Skeletal muscle tissue (tissue), 3 donors: ENCODE measurements at regions not wholly inside any gene's neighbourhood (a gene's known extent, or its start where the extent isn't known, plus 50 kb on each side); places are given as distances from the start of the nearest gene placed in this dataset.
"Not testable (repeated sequence)": the region's sequence is repeated elsewhere in the genome, so short reads cannot be mapped to it uniquely, and the experiment has no call there.

Experiments
- H3K27ac ChIP-seq: one replicate; pipeline ENCODE4 v1.7.0; 2013; ENCODE audit warnings: mild to moderate bottlenecking, low read depth, low read length, inconsistent platforms
- H3K27me3 ChIP-seq, 3 donors: one replicate each; pipeline ENCODE4 v1.7.0; 2013; ENCODE audit warnings: low read length in 3 of 3; ENCODE audit not compliant: control insufficient read depth in 3 of 3, insufficient read depth in 3 of 3
- H3K36me3 ChIP-seq, 3 donors: one replicate each; pipeline ENCODE4 v1.7.0; 2013; ENCODE audit warnings: low read length in 3 of 3; ENCODE audit not compliant: control insufficient read depth in 3 of 3, insufficient read depth in 3 of 3
- H3K4me1 ChIP-seq, 3 donors: one replicate each; pipeline ENCODE4 v1.7.0; 2013; ENCODE audit warnings: low read length in 3 of 3, mild to moderate bottlenecking in 3 of 3; ENCODE audit not compliant: control insufficient read depth in 3 of 3, insufficient read depth in 3 of 3
- H3K4me3 ChIP-seq, 3 donors: one replicate each; pipeline ENCODE4 v1.7.0; 2013; ENCODE audit warnings: low read length in 3 of 3
- H3K9ac ChIP-seq, 3 donors: one replicate each; pipeline ENCODE4 v1.7.0; 2013; ENCODE audit warnings: low read length in 3 of 3, mild to moderate bottlenecking in 3 of 3, moderate library complexity in 2 of 3, low read depth in 1 of 3
- H3K9me3 ChIP-seq, 3 donors: one replicate each; pipeline ENCODE4 v1.7.0; 2013; ENCODE audit warnings: low read length in 3 of 3; ENCODE audit not compliant: control insufficient read depth in 3 of 3
- donor health status: Osteomylitis.

DNA sequence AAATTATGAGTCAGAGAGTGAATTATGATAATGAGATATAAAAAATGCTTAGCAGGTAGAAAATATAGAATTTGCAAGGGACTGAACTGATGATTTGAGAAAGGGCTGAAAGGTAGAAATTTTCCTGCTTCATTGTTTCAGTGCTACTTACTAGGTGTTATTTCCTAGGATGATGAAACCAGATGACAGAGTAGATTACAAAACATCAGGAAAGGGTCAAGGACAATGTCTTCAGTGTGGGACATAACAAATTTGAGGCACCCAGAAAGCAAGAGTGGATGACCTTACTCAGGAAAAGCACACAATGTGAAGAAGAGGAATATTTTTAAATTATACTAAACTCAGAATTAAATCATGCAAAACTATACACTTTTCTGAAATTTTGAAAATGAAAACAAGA is 102.1 kb downstream of the SHCBP1 start:
- Histone ChIP-seq H3K9ac (no peak overlapping the region), H3K36me3 (no peaks in the 10 kb centered on the region), H3K9me3 (no peaks in the 10 kb centered on the region), H3K4me1 (no peaks in the 10 kb centered on the region), H3K4me3 (no peak overlapping the region), H3K27me3 (no peaks in the 10 kb centered on the region), H3K27ac (no peak overlapping the region)

DNA sequence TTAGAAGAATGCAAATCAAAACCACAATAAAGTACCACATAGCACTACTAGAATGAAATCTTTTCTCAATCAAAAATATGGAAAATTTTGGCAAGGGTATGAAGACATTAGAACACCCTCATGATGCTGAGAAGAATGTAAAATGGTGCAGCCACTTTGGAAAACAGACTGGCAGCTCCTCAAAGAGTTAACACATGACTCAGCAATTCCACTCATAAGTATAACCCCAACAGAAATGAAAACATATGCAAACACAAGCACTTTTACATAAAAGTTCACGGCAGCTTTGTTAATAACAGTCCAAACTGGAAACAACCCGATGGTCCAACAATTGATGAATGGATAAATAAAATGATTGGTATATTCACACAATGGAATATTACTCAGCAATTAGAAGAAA is 124.5 kb downstream of the SHCBP1 start:
- Histone ChIP-seq H3K27ac (no peak overlapping the region), H3K9ac (no peak overlapping the region), H3K4me1 (no peaks in the 10 kb centered on the region), H3K4me3 (no peak overlapping the region), H3K36me3 (no peaks in the 10 kb centered on the region), H3K27me3 (no peaks in the 10 kb centered on the region), H3K9me3 (no peaks in the 10 kb centered on the region)

DNA sequence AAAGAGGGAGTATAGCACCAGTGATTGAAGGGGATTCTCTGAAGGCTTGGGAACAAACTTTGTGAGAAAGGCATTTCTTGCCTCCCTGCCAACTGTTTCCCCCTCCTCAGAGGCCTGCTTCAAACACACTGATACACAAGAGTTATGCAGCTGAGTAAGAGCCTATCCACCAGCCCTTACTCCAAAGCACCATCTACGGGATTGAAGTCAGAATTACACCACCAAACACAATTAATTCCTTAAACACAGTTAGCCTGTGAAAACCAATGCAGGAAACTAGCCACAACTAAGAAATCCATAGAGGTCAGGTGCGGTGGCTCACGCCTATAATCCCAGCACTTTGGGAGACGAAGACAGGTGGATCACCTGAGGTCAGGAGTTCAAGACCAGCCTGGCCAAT is 138.3 kb downstream of the SHCBP1 start:
- Histone ChIP-seq H3K9me3 (peaks cover 0 to 2% (median 0%) of the 10 kb centered on the region in 3 donors), H3K27ac (no peak overlapping the region), H3K27me3 (no peaks in the 10 kb centered on the region), H3K9ac (no peak overlapping the region), H3K4me1 (no peaks in the 10 kb centered on the region), H3K36me3 (no peaks in the 10 kb centered on the region), H3K4me3 (no peak overlapping the region)

DNA sequence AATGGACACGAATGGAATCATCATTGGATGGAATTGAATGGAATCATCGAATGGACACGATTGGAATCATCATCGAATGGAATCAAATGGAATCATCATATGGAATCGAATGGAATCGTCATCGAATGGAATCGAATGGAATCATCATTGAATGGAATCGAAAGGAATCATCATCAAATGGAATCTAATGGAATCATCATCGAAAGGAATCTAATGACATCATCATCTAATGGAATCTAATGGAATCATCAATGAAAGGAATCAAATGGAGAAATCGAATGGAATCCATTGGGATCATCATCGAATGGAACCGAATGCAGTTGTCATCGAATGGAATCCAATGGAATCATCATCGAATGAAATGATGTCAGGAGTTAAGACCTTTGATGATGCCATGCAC is 154.9 kb downstream of the SHCBP1 start:
- Histone ChIP-seq H3K27ac (no peak overlapping the region), H3K27me3 (no peaks in the 10 kb centered on the region), H3K9me3 (peaks cover 0 to 21% (median 6%) of the 10 kb centered on the region in 3 donors), H3K4me1 (no peaks in the 10 kb centered on the region), H3K36me3 (no peaks in the 10 kb centered on the region), H3K9ac (no peak overlapping the region), H3K4me3 (no peak overlapping the region)

DNA sequence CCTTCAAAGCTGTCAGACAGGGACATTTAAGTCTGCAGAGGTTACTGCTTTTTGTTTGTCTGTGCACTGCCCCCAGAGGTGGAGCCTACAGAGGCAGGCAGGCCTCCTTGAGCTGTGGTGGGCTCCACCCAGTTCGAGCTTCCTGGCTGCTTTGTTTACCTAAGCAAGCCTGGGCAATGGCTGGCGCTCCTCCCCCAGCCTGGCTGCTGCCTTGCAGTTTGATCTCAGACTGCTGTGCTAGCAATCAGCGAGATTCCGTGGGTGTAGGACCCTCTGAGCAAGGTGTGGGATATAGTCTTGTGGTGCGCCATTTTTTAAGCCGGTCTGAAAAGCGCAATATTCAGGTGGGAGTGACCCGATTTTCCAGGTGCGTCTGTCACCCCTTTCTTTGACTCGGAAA is 166.4 kb downstream of the SHCBP1 start:
- not testable (repeated sequence) for H3K36me3 ChIP-seq, H3K27ac ChIP-seq, H3K4me1 ChIP-seq, H3K27me3 ChIP-seq, H3K4me3 ChIP-seq, H3K9me3 ChIP-seq, H3K9ac ChIP-seq

DNA sequence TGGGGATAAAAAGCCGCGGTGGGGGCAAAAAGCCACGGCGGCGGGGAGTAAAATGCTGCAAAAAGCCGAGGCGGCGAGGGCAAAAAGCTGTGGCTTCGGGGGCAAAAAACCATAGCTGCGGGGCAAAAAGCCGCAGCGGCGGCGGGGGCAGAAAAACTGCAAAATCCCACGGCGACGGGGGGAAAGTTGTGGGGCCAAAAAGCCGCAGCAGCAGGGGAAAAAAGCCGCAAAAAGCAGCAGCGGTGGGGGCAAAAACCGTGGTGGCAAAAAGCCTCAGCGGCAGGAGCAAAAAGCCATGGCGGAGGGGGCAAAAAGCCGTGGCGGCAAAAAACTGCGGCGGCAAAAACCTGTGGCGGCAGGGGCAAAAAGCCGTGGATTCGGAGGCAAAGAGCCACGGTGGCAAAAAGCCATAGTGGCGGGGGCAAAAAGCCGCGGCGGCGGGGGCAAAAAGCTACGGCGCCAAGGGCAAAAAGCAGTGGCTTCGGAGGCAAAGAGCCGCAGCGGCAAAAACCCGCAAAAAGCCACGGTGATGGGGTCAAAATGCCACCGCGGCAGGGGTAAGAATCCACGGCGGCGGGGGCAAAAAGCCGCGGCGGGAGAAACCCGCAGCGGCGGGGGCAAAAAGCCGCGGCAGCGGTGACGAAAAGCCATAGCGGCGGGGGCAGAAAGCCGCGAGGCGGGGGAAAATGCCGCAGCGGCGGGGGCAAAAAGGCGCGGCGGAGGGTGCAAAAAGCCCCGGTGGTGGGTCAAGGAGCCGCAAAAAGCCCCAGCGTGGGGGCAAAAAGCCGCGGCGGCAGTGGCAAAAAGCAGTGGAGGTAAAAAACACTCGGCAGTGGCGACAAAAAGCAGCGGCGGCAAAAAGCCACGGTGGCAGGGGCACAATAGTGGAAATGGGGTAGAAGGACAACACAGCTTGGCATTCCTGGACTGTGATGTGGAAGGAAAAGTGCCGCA is 192.8 kb downstream of the SHCBP1 start:
- Histone ChIP-seq H3K4me1 (no peaks in the 10 kb centered on the region), H3K9ac (no peak overlapping the region), H3K27me3 (no peaks in the 10 kb centered on the region), H3K4me3 (no peak overlapping the region), H3K9me3 (no peaks in the 10 kb centered on the region), H3K36me3 (no peaks in the 10 kb centered on the region), H3K27ac (no peak overlapping the region)

DNA sequence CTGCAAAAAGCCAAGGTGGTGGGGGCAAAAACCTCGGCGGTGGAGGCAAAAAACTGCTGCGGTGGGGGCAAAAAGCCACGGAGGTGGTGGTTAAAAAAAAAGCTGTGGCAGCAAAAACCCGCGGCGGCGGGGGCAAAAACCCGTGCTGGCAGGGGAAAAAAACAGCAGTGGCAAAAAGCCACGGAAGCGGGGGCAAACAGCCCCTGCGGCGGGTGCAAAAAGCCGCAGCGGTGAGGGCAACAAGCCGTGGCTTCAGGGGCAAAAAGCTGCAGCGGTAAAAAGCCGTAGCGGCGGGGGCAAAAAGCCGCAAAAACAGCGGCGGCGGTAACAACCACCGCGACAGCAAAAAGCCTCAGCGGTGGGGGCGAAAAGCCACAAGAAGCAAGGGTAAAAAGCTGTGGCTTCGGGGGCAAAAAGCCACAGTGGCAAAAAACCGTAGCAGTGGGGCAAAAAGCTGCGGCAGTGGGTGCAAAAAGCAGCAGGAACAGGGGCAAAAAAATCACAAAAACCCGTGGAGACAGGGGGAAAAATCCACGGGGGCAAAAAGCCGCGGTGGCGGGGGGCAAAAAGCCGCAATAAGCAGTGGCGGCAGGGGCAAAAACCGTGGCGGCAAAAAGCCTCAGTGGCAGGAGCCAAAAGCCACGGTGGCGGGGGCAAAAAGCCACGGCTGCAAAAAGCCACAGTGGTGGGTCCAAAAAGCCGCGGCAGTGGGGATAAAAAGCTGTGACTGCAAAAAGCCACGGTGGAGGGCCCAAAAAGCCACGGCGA is 193.7 kb downstream of the SHCBP1 start:
- H3K27ac ChIP-seq = no peak overlapping the region
- peaks cover 0 to under 1% (median 0%) of the 10 kb centered on the region in 3 donors for H3K9me3 ChIP-seq
- H3K36me3 ChIP-seq = no peaks in the 10 kb centered on the region
- H3K9ac ChIP-seq = no peak overlapping the region
- no peak overlapping the region for H3K4me3 ChIP-seq
- no peaks in the 10 kb centered on the region for H3K27me3 ChIP-seq
- no peaks in the 10 kb centered on the region for H3K4me1 ChIP-seq

DNA sequence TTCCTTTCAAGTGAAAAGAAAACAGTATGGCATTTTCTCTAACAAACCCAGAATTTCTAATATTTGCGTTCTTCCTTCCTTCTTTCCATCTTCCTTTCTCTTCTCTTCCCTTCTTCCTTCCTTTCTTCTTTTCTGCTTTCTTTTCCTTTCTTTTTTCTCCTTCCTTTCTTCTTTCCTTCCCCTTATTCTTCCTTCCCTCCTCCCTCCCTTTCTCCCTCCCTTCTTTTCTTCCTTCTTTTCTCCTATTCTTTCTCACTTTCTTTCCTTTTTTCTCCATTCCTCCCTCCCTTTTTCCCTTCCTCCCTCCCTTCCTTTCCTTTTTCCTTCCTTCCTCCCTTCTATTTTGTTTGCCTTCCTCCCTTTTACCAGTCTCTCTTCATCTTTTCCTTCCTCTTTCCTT is 194.8 kb downstream of the SHCBP1 start:
- H3K4me1 ChIP-seq = no peaks in the 10 kb centered on the region
- H3K27ac ChIP-seq = no peak overlapping the region
- peaks cover 0 to 12% (median 0%) of the 10 kb centered on the region in 3 donors for H3K9me3 ChIP-seq
- H3K27me3 ChIP-seq = no peaks in the 10 kb centered on the region
- H3K4me3 ChIP-seq = no peak overlapping the region
- H3K9ac ChIP-seq = no peak overlapping the region
- H3K36me3 ChIP-seq = no peaks in the 10 kb centered on the region

DNA sequence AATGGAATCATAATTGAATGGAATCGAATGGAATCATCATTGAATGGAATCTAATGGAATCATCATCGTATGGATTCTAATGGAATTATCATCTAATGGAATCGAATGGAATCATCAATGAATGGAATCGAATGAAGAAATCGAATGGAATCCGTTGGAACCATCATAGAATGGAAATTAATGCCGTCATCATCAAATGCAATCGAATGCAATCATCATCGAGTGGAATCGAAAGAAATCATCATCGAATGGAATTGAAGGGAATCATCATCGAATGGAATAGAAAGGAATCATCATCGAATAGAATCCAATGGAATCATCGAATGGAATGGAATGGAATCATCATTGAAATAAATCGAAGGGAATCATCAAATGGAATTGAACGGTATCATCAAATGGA is 217.2 kb downstream of the SHCBP1 start:
- Histone ChIP-seq H3K9ac (no peak overlapping the region), H3K4me3 (no peak overlapping the region), H3K27ac (no peak overlapping the region), H3K9me3 (peaks cover 0 to 25% (median 2%) of the 10 kb centered on the region in 3 donors), H3K36me3 (no peaks in the 10 kb centered on the region), H3K4me1 (no peaks in the 10 kb centered on the region), H3K27me3 (no peaks in the 10 kb centered on the region)

DNA sequence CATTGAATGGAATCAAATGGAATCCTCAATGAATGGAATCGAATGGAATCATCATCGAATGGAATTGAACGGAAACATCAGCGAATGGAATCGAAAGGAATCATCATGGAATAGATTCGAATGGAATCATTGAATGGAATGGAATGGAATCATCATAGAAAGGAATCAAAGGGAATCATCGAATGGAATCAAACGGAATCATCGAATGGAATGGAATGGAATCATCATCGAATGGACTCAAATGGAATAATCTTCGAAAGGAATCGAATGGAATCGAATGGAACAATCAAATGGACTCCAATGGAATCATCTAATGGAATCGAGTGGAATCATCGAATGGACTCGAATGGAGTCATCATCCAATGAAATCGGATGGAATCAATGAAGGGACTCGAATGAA is 222.6 kb downstream of the SHCBP1 start:
- not testable (repeated sequence) for H3K9me3 ChIP-seq, H3K4me1 ChIP-seq, H3K27ac ChIP-seq, H3K36me3 ChIP-seq, H3K27me3 ChIP-seq, H3K4me3 ChIP-seq, H3K9ac ChIP-seq
